ENCODE measurements at regions not wholly inside any gene's neighbourhood (a gene's known extent, or its start where the extent isn't known, plus 50 kb on each side); places are given as distances from the start of the nearest gene placed in this dataset.

- H3K4me3 ChIP-seq (ENCODE audit: low read length), result no peak overlapping the region
- no peak overlapping the region for H3K27ac ChIP-seq (ENCODE audit: low read depth, low read length)
- no peak overlapping the region for H3K9ac ChIP-seq (ENCODE audit: low read length)
- H3K27me3 ChIP-seq (ENCODE audit: control insufficient read depth, insufficient read depth, low read length), result no peaks in the 10 kb centered on the region
- peaks cover 8% of the 10 kb centered on the region for H3K4me1 ChIP-seq (ENCODE audit: control insufficient read depth, insufficient read depth, low read length)
- no peaks in the 10 kb centered on the region for H3K36me3 ChIP-seq (ENCODE audit: control insufficient read depth, insufficient read depth, low read length)
Observed at GRCh38 chr5:173786286-173787187, 101.6 kb upstream of the CPEB4 start.

GRCh38 chr5:173789031-173789920 lies 98.9 kb upstream of the CPEB4 start:
- Histone ChIP-seq H3K4me3 (ENCODE audit: low read length) (no peak overlapping the region), H3K27ac (ENCODE audit: low read depth, low read length) (no peak overlapping the region), H3K9ac (ENCODE audit: low read length) (no peak overlapping the region), H3K27me3 (ENCODE audit: control insufficient read depth, insufficient read depth, low read length) (no peaks in the 10 kb centered on the region), H3K4me1 (ENCODE audit: control insufficient read depth, insufficient read depth, low read length) (no peaks in the 10 kb centered on the region), H3K36me3 (ENCODE audit: control insufficient read depth, insufficient read depth, low read length) (no peaks in the 10 kb centered on the region)

- H3K4me1 ChIP-seq (ENCODE audit: control insufficient read depth, insufficient read depth, low read length), result no peaks in the 10 kb centered on the region
- no peak overlapping the region for H3K27ac ChIP-seq (ENCODE audit: low read depth, low read length)
- no peaks in the 10 kb centered on the region for H3K36me3 ChIP-seq (ENCODE audit: control insufficient read depth, insufficient read depth, low read length)
- H3K9ac ChIP-seq (ENCODE audit: low read length), result no peak overlapping the region
- no peaks in the 10 kb centered on the region for H3K27me3 ChIP-seq (ENCODE audit: control insufficient read depth, insufficient read depth, low read length)
- H3K4me3 ChIP-seq (ENCODE audit: low read length), result no peak overlapping the region
Observed at GRCh38 chr5:173790177-173790719, 97.9 kb upstream of the CPEB4 start.

- H3K27me3 ChIP-seq (ENCODE audit: control insufficient read depth, insufficient read depth, low read length), result no peaks in the 10 kb centered on the region
- no peak overlapping the region for H3K27ac ChIP-seq (ENCODE audit: low read depth, low read length)
- no peaks in the 10 kb centered on the region for H3K4me1 ChIP-seq (ENCODE audit: control insufficient read depth, insufficient read depth, low read length)
- H3K36me3 ChIP-seq (ENCODE audit: control insufficient read depth, insufficient read depth, low read length), result no peaks in the 10 kb centered on the region
- H3K9ac ChIP-seq (ENCODE audit: low read length), result no peak overlapping the region
- no peak overlapping the region for H3K4me3 ChIP-seq (ENCODE audit: low read length)
Observed at GRCh38 chr5:173790836-173791546, 97.2 kb upstream of the CPEB4 start.

GRCh38 chr5:173791878-173792277 lies 96.3 kb upstream of the CPEB4 start:
- Histone ChIP-seq H3K27me3 (ENCODE audit: control insufficient read depth, insufficient read depth, low read length) (no peaks in the 10 kb centered on the region), H3K4me3 (ENCODE audit: low read length) (no peak overlapping the region), H3K4me1 (ENCODE audit: control insufficient read depth, insufficient read depth, low read length) (no peaks in the 10 kb centered on the region), H3K27ac (ENCODE audit: low read depth, low read length) (no peak overlapping the region), H3K36me3 (ENCODE audit: control insufficient read depth, insufficient read depth, low read length) (no peaks in the 10 kb centered on the region), H3K9ac (ENCODE audit: low read length) (no peak overlapping the region)

GRCh38 chr5:173792781-173793547 lies 95.2 kb upstream of the CPEB4 start:
- Histone ChIP-seq H3K36me3 (ENCODE audit: control insufficient read depth, insufficient read depth, low read length) (no peaks in the 10 kb centered on the region), H3K27me3 (ENCODE audit: control insufficient read depth, insufficient read depth, low read length) (no peaks in the 10 kb centered on the region), H3K4me3 (ENCODE audit: low read length) (no peak overlapping the region), H3K27ac (ENCODE audit: low read depth, low read length) (no peak overlapping the region), H3K4me1 (ENCODE audit: control insufficient read depth, insufficient read depth, low read length) (no peaks in the 10 kb centered on the region), H3K9ac (ENCODE audit: low read length) (no peak overlapping the region)

GRCh38 chr5:173793648-173794548 lies 94.3 kb upstream of the CPEB4 start:
- Histone ChIP-seq H3K36me3 (ENCODE audit: control insufficient read depth, insufficient read depth, low read length) (no peaks in the 10 kb centered on the region), H3K4me1 (ENCODE audit: control insufficient read depth, insufficient read depth, low read length) (no peaks in the 10 kb centered on the region), H3K4me3 (ENCODE audit: low read length) (no peak overlapping the region), H3K27ac (ENCODE audit: low read depth, low read length) (no peak overlapping the region), H3K27me3 (ENCODE audit: control insufficient read depth, insufficient read depth, low read length) (no peaks in the 10 kb centered on the region), H3K9ac (ENCODE audit: low read length) (no peak overlapping the region)

GRCh38 chr5:173794901-173795416 lies 93.2 kb upstream of the CPEB4 start:
- Histone ChIP-seq H3K9ac (ENCODE audit: low read length) (no peak overlapping the region), H3K27me3 (ENCODE audit: control insufficient read depth, insufficient read depth, low read length) (no peaks in the 10 kb centered on the region), H3K4me1 (ENCODE audit: control insufficient read depth, insufficient read depth, low read length) (no peaks in the 10 kb centered on the region), H3K36me3 (ENCODE audit: control insufficient read depth, insufficient read depth, low read length) (no peaks in the 10 kb centered on the region), H3K27ac (ENCODE audit: low read depth, low read length) (no peak overlapping the region), H3K4me3 (ENCODE audit: low read length) (no peak overlapping the region)

GRCh38 chr5:173795601-173796000 lies 92.5 kb upstream of the CPEB4 start:
- H3K4me3 ChIP-seq (ENCODE audit: low read length), result no peak overlapping the region

GRCh38 chr5:173796721-173797495 lies 91.2 kb upstream of the CPEB4 start:
- H3K4me1 ChIP-seq (ENCODE audit: control insufficient read depth, insufficient read depth, low read length), result no peaks in the 10 kb centered on the region
- H3K27me3 ChIP-seq (ENCODE audit: control insufficient read depth, insufficient read depth, low read length), result no peaks in the 10 kb centered on the region
- no peak overlapping the region for H3K27ac ChIP-seq (ENCODE audit: low read depth, low read length)
- H3K9ac ChIP-seq (ENCODE audit: low read length), result no peak overlapping the region
- no peaks in the 10 kb centered on the region for H3K36me3 ChIP-seq (ENCODE audit: control insufficient read depth, insufficient read depth, low read length)
- H3K4me3 ChIP-seq (ENCODE audit: low read length), result no peak overlapping the region

More at GRCh38 chr5:173795601-173796000, 92.5 kb upstream of the CPEB4 start:
- no peaks in the 10 kb centered on the region for H3K36me3 ChIP-seq (ENCODE audit: control insufficient read depth, insufficient read depth, low read length)
- H3K4me1 ChIP-seq (ENCODE audit: control insufficient read depth, insufficient read depth, low read length), result no peaks in the 10 kb centered on the region
- no peaks in the 10 kb centered on the region for H3K27me3 ChIP-seq (ENCODE audit: control insufficient read depth, insufficient read depth, low read length)
- H3K9ac ChIP-seq (ENCODE audit: low read length), result no peak overlapping the region
- H3K27ac ChIP-seq (ENCODE audit: low read depth, low read length), result no peak overlapping the region
